ENCODE measurements at regions not wholly inside any gene's neighbourhood (a gene's known extent, or its start where the extent isn't known, plus 50 kb on each side); places are given as distances from the start of the nearest gene placed in this dataset.

DNA sequence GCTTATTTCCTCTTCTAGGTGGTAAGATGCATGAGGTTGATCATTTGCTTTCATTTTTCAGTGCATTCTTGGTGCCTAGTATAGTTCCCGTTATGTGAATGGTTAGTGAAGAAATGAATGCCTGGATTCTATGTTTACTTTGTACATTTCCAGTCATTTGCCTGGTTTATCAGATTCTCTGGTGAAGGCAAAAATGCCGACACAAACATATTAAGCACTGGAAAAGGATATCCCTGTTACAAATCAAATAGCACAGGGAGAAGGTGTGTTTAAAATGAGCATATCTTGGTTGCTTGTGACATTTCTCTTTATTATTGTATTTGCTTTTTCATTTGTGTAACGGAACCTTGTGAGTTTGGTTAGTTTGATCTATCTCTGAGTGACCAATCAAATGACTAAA, 211.3 kb downstream of the MBL2 start (continued):
- TF ChIP-seq SRF (IDR thresholded peaks at IDR 0.05; ENCODE audit: low read depth), result no peak
- TF ChIP-seq, protein P1, sequence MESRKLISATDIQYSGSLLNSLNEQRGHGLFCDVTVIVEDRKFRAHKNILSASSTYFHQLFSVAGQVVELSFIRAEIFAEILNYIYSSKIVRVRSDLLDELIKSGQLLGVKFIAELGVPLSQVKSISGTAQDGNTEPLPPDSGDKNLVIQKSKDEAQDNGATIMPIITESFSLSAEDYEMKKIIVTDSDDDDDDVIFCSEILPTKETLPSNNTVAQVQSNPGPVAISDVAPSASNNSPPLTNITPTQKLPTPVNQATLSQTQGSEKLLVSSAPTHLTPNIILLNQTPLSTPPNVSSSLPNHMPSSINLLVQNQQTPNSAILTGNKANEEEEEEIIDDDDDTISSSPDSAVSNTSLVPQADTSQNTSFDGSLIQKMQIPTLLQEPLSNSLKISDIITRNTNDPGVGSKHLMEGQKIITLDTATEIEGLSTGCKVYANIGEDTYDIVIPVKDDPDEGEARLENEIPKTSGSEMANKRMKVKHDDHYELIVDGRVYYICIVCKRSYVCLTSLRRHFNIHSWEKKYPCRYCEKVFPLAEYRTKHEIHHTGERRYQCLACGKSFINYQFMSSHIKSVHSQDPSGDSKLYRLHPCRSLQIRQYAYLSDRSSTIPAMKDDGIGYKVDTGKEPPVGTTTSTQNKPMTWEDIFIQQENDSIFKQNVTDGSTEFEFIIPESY (IDR thresholded peaks at IDR 0.05; ENCODE audit: extremely low read depth, insufficient replicate concordance, low read length), result no peak
- no peak for TF ChIP-seq ZFX (IDR thresholded peaks at IDR 0.05)

DNA sequence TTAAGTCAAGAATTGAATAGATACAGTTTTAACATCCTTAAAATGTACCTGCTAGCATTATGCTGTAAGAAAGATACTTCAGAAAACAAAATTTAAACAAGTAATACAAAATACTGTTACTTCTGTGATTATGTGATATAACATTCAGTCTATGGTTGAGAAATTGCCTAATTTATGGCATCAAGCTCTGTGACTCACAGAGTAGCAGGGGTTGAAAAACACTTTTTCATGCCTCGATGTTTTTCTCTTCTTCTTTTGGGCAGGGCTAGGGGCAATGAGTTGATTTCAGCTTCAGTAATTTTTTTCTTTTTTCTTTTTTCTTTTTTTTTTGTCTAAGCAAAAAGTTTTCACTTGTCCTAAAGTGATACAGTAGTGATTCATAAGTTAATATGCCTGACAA, 209.2 kb downstream of the MBL2 start:
- intact Hi-C loops (cut with micrococcal nuclease), result no loop called here
- Histone ChIP-seq H3K4me1 (ENCODE audit: control insufficient read depth in 1 of 2, insufficient read depth in 2 of 2, low read length in 2 of 2) (peaks cover 3 to 5% of the 10 kb centered on the region in 2 experiments; a peak in 3 of 4 replicates), H3K27me3 (ENCODE audit: insufficient read depth, low read length) (no peaks in the 10 kb centered on the region), H3K27ac (ENCODE audit: low read depth, low read length) (no peak overlapping the region), H2AFZ (ENCODE audit: low read depth, low read length, poor library complexity, severe bottlenecking) (peak overlapping the region; percentile 37), H3K4me2 (ENCODE audit: low read length) (no peak overlapping the region), H3K36me3 (ENCODE audit: control insufficient read depth in 1 of 2, insufficient read depth in 2 of 2, low read length in 2 of 2) (no peaks in the 10 kb centered on the region), H3K9ac (ENCODE audit: low read length) (no peak overlapping the region), H3K9me3 (ENCODE audit: control insufficient read depth in 1 of 2, insufficient read depth in 1 of 2, low read depth in 1 of 2, low read length in 2 of 2) (no peaks in the 10 kb centered on the region), H3K9me2 (ENCODE audit: insufficient read depth) (no peaks in the 10 kb centered on the region), H3K79me2 (ENCODE audit: insufficient read depth, low read length) (no peaks in the 10 kb centered on the region), H3K4me3 (replicated peaks in 1 of 2; ENCODE audit: low read depth in 1 of 2, low read length in 2 of 2) (no peak overlapping the region), H4K20me1 (ENCODE audit: insufficient read depth) (no peaks in the 10 kb centered on the region)
- ChIA-PET CTCF (interaction anchor here (0.7 kb wide), 1 partner anchor 256 kb away, joined by 3 read pairs; no protein-coding TSS in a partner anchor), RAD21 (ENCODE audit: low non-redundant PET in 1 of 2, low total read pairs in 2 of 2, uncharacterized antibody in 2 of 2, unreplicated experiment in 2 of 2) (no interaction called here), POLR2A (no interaction called here)
- no peak for DNase-seq (ENCODE audit: low read depth, low spot score)
- no peak for ATAC-seq
- BruUV-seq (replicated peaks), result no TSS peak
- TF ChIP-seq CEBPB (IDR thresholded peaks at IDR 0.05; ENCODE audit: low read depth) (no peak), CBX3 (IDR thresholded peaks at IDR 0.05; ENCODE audit: low read depth) (no peak), EZH2phosphoT487 (IDR thresholded peaks at IDR 0.05; ENCODE audit: borderline replicate concordance) (no peak), JUND (IDR thresholded peaks at IDR 0.05) (no peak), EGR1 (IDR thresholded peaks at IDR 0.05; ENCODE audit: low read depth) (no peak)
- TF ChIP-seq, protein P2, sequence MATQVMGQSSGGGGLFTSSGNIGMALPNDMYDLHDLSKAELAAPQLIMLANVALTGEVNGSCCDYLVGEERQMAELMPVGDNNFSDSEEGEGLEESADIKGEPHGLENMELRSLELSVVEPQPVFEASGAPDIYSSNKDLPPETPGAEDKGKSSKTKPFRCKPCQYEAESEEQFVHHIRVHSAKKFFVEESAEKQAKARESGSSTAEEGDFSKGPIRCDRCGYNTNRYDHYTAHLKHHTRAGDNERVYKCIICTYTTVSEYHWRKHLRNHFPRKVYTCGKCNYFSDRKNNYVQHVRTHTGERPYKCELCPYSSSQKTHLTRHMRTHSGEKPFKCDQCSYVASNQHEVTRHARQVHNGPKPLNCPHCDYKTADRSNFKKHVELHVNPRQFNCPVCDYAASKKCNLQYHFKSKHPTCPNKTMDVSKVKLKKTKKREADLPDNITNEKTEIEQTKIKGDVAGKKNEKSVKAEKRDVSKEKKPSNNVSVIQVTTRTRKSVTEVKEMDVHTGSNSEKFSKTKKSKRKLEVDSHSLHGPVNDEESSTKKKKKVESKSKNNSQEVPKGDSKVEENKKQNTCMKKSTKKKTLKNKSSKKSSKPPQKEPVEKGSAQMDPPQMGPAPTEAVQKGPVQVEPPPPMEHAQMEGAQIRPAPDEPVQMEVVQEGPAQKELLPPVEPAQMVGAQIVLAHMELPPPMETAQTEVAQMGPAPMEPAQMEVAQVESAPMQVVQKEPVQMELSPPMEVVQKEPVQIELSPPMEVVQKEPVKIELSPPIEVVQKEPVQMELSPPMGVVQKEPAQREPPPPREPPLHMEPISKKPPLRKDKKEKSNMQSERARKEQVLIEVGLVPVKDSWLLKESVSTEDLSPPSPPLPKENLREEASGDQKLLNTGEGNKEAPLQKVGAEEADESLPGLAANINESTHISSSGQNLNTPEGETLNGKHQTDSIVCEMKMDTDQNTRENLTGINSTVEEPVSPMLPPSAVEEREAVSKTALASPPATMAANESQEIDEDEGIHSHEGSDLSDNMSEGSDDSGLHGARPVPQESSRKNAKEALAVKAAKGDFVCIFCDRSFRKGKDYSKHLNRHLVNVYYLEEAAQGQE (IDR thresholded peaks at IDR 0.05; ENCODE audit: low read depth), result no peak

All from HCT116 (cell line).